Sigmoid colon (tissue), 6 donors: ENCODE measurements at regions not wholly inside any gene's neighbourhood (a gene's known extent, or its start where the extent isn't known, plus 50 kb on each side); places are given as distances from the start of the nearest gene placed in this dataset.

Experiments
- DNase-seq: peaks from one replicate; pipeline ENCODE4 v3.0.0-alpha.2; 2019
- H3K27ac ChIP-seq, 4 donors: fragments of 200-600 bp; sonication (generic); one replicate each; pipeline ENCODE4 v1.5.1; 2016 to 2019; ENCODE audit warnings: mild to moderate bottlenecking in 1 of 4
- H3K27me3 ChIP-seq, 3 donors: fragments of 200-600 bp; sonication (generic); one replicate each; pipeline ENCODE4 v1.5.1; 2019; ENCODE audit warnings: mild to moderate bottlenecking in 1 of 3
- H3K36me3 ChIP-seq, 4 donors: fragments of 200-600 bp; sonication (generic); one replicate each; pipeline ENCODE4 v1.5.1; 2016 to 2019
- H3K4me1 ChIP-seq, 4 donors: fragments of 200-600 bp; sonication (generic); one replicate each; pipeline ENCODE4 v1.5.1; 2017 to 2019
- H3K4me3 ChIP-seq, 4 donors: fragments of 200-600 bp; sonication (generic); one replicate each; pipeline ENCODE4 v1.5.1; 2017 to 2019; ENCODE audit warnings: mild to moderate bottlenecking in 2 of 4, moderate library complexity in 1 of 4
- H3K9me3 ChIP-seq, 4 donors: fragments of 200-600 bp in 3 of 4; sonication (generic) in 3 of 4; one replicate each; pipeline versions ENCODE4 v1.5.1 to v1.6.1; 2013 to 2019
- EP300 ChIP-seq, 4 donors: sonication (generic); formaldehyde crosslinking; IDR thresholded peaks; one replicate each; pipeline ENCODE4 v1.6.1; 2017; ENCODE audit warnings: antibody characterized with exemption in 4 of 4
- POLR2A ChIP-seq, 2 donors: fragments of 450-650 bp; IDR thresholded peaks; one replicate each; pipeline ENCODE4 v1.6.1; 2016; ENCODE audit warnings: antibody characterized with exemption in 2 of 2, mild to moderate bottlenecking in 2 of 2, moderate library complexity in 2 of 2
- POLR2AphosphoS5 ChIP-seq, 4 donors: sonication (generic); formaldehyde crosslinking; IDR thresholded peaks; one replicate each; pipeline ENCODE4 v1.6.1; 2017; ENCODE audit warnings: antibody characterized with exemption in 4 of 4
- WGBS, 2 donors: extraction: QIAGEN DNeasy Blood & Tissue Kit; methylation state at CpG; one replicate each; pipeline ENCODE4 v1.1.7; 2013; 5-methylcytosine and 5-hydroxymethylcytosine counted together
- intact Hi-C: fragments of 100-400 bp; cut with DNase I; formaldehyde crosslinking; loops from one replicate; pipeline ENCODE4 v1.15.1; 2023
- TF ChIP-seq, protein P1 (sequence below), 4 experiments: fragments of 450-650 bp in 3 of 4; fragments of 200-600 bp in 1 of 4; IDR thresholded peaks; one replicate each; pipeline ENCODE4 v1.5.1; 2016 to 2019; ENCODE audit warnings: antibody characterized with exemption in 4 of 4, mild to moderate bottlenecking in 3 of 4, moderate library complexity in 2 of 4
- donor health status: healthy with polysubstance abuse.
- donor health status: healthy.

DNA sequence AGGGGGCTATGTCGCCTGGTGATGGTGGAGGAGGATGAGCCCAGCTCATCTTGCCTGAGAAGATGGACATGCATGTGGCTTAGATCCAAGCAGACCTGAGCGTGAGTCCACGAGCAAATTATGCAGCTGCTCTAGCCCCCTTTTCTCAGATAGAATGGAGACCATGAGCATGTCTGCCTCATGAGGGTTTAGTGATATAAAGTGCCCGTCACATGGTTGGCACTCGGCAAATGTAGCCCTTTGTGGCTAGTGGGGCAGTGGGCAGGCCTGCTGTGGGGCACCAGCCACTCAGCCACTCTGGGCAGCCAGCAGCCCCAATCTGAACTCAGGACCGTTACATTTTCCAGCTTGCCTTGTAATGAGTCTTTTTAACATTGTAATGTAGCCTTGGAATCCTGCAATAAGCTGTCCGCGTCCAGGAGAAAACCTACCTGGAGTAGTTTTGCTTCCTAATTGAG, 92.1 kb upstream of the HS6ST1 start:
- TF ChIP-seq, protein P1, sequence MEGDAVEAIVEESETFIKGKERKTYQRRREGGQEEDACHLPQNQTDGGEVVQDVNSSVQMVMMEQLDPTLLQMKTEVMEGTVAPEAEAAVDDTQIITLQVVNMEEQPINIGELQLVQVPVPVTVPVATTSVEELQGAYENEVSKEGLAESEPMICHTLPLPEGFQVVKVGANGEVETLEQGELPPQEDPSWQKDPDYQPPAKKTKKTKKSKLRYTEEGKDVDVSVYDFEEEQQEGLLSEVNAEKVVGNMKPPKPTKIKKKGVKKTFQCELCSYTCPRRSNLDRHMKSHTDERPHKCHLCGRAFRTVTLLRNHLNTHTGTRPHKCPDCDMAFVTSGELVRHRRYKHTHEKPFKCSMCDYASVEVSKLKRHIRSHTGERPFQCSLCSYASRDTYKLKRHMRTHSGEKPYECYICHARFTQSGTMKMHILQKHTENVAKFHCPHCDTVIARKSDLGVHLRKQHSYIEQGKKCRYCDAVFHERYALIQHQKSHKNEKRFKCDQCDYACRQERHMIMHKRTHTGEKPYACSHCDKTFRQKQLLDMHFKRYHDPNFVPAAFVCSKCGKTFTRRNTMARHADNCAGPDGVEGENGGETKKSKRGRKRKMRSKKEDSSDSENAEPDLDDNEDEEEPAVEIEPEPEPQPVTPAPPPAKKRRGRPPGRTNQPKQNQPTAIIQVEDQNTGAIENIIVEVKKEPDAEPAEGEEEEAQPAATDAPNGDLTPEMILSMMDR (IDR thresholded peaks at IDR 0.05), result no peak
- no peak for TF ChIP-seq POLR2A (IDR thresholded peaks at IDR 0.05)
- no peaks in the 10 kb centered on the region for H3K36me3 ChIP-seq
- intact Hi-C loops, result no loop called here
- H3K4me1 ChIP-seq, result no peaks in the 10 kb centered on the region
- H3K27me3 ChIP-seq, result no peaks in the 10 kb centered on the region
- no peak overlapping the region for H3K27ac ChIP-seq
- H3K9me3 ChIP-seq, result no peaks in the 10 kb centered on the region
- no peak for DNase-seq
- no peak overlapping the region for H3K4me3 ChIP-seq
- WGBS, 2 donors, result 88 to 93% methylated on average over 8 of the region's 8 CpGs

GRCh38 chr2:128411431-128411830, 92.8 kb upstream of the HS6ST1 start:
- Histone ChIP-seq H3K36me3 (no peaks in the 10 kb centered on the region), H3K27me3 (no peaks in the 10 kb centered on the region), H3K27ac (no peak overlapping the region), H3K4me3 (no peak overlapping the region), H3K9me3 (no peaks in the 10 kb centered on the region), H3K4me1 (no peaks in the 10 kb centered on the region)
- no peak for TF ChIP-seq POLR2AphosphoS5 (IDR thresholded peaks at IDR 0.05)
- TF ChIP-seq, protein P1 (IDR thresholded peaks at IDR 0.05), result no peak
- TF ChIP-seq EP300 (IDR thresholded peaks at IDR 0.05), result no peak
- TF ChIP-seq POLR2A (IDR thresholded peaks at IDR 0.05), result no peak
- intact Hi-C loops, result no loop called here
- 87 to 94% methylated on average over 9 of the region's 9 CpGs for WGBS, 2 donors
- no peak for DNase-seq

- Histone ChIP-seq H3K27ac (no peak overlapping the region), H3K4me3 (no peak overlapping the region), H3K27me3 (no peaks in the 10 kb centered on the region), H3K4me1 (no peaks in the 10 kb centered on the region), H3K9me3 (no peaks in the 10 kb centered on the region), H3K36me3 (no peaks in the 10 kb centered on the region)
- TF ChIP-seq POLR2AphosphoS5 (IDR thresholded peaks at IDR 0.05), result no peak
- TF ChIP-seq POLR2A (IDR thresholded peaks at IDR 0.05), result no peak
- TF ChIP-seq, protein P1 (IDR thresholded peaks at IDR 0.05), result no peak
- no peak for TF ChIP-seq EP300 (IDR thresholded peaks at IDR 0.05)
- WGBS, 2 donors, result 84 to 87% methylated on average over 7 of the region's 7 CpGs
- intact Hi-C loops, result no loop called here
- no peak for DNase-seq
Measured at GRCh38 chr2:128412181-128412871, 93.7 kb upstream of the HS6ST1 start.

GRCh38 chr2:128413014-128413717, 94.5 kb upstream of the HS6ST1 start:
- H3K4me1 ChIP-seq, result no peaks in the 10 kb centered on the region
- no peak overlapping the region for H3K4me3 ChIP-seq

More at GRCh38 chr2:128413014-128413717, 94.5 kb upstream of the HS6ST1 start:
- Histone ChIP-seq H3K27ac (no peak overlapping the region), H3K27me3 (no peaks in the 10 kb centered on the region), H3K9me3 (no peaks in the 10 kb centered on the region), H3K36me3 (no peaks in the 10 kb centered on the region)
- DNase-seq, result no peak
- intact Hi-C loops, result no loop called here
- TF ChIP-seq EP300 (IDR thresholded peaks at IDR 0.05), result no peak
- TF ChIP-seq POLR2A (IDR thresholded peaks at IDR 0.05), result no peak
- no peak for TF ChIP-seq POLR2AphosphoS5 (IDR thresholded peaks at IDR 0.05)
- TF ChIP-seq, protein P1 (IDR thresholded peaks at IDR 0.05), result no peak
- WGBS, 2 donors, result 84% methylated on average over 10 of the region's 10 CpGs
